ENCODE measurements at regions not wholly inside any gene's neighbourhood (a gene's known extent, or its start where the extent isn't known, plus 50 kb on each side); places are given as distances from the start of the nearest gene placed in this dataset.
"Not testable (repeated sequence)": the region's sequence is repeated elsewhere in the genome, so short reads cannot be mapped to it uniquely, and the experiment has no call there.

DNA sequence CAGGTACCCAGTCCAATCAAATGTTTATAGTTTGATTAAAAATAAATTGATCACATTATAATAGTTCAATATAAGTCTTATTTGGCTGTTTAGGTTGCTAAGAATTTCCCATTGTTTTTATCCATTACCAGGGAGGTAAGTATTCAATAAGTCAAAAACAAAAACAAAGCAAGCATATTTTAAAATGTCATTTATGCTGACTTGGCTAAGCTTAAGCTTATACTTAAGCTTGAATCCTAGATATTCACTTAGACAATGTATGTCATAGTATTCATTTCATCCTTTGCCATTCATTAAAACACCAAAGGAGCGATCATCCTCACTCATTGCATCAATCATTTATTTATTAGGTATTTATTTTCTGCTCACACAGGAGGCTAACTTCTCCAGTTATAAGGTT is 144.9 kb downstream of the PRL start:
- no peak for DNase-seq (ENCODE audit: extremely low read depth, low read depth, low spot score)

- no peak for DNase-seq (ENCODE audit: extremely low read depth, low read depth, low spot score)
Observed at GRCh38 chr6:22152841-22153240, 144.0 kb downstream of the PRL start.

DNA sequence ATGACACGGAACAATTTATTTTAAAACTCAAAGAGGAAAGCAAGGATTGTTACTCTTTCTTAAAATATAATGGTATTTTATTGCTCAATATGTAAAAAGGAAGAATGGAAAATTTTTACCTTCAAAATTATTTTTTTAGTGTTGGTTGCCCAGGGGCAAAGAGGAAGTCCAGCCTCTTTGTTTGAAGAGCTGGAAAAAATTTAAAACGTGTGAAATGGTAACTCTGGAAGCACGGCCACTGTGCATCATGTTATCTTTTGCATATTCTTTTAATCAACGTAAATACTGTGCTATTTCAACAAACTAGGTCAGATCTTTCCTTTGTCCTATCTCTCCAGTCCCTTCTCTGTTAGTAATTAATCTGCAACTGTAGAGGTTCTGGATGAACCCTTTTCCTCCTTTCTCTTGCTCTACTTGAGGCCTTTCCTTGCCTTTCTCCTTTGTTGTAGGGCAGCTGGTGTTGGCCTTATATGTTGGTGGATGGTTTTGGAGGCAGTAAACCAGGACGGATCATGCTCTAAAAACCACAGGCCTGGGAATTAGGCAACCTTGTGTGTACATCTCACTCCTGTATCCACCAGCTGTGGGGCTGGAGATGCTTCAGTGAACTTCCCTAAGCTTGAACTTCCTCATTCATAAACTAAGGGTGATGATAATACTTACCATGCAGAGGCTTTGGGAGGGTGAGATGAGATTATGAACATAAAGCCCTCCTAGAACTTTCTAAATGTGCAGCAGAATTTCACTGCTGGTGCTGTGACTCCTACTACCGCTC is 143.3 kb downstream of the PRL start:
- DNase-seq (ENCODE audit: extremely low read depth, low read depth, low spot score), result no peak

- no peak for DNase-seq (ENCODE audit: extremely low read depth, low read depth, low spot score)
Observed at GRCh38 chr6:22155551-22155950, 141.3 kb downstream of the PRL start.

GRCh38 chr6:22157233-22157632 is 139.6 kb downstream of the PRL start:
- DNase-seq (ENCODE audit: extremely low read depth, low read depth, low spot score), result no peak

GRCh38 chr6:22164236-22164635 is 132.6 kb downstream of the PRL start:
- no peak for DNase-seq (ENCODE audit: extremely low read depth, low read depth, low spot score)

- DNase-seq (ENCODE audit: extremely low read depth, low read depth, low spot score), result not testable (repeated sequence)
Observed at GRCh38 chr6:22171006-22171405, 125.8 kb downstream of the PRL start.

DNA sequence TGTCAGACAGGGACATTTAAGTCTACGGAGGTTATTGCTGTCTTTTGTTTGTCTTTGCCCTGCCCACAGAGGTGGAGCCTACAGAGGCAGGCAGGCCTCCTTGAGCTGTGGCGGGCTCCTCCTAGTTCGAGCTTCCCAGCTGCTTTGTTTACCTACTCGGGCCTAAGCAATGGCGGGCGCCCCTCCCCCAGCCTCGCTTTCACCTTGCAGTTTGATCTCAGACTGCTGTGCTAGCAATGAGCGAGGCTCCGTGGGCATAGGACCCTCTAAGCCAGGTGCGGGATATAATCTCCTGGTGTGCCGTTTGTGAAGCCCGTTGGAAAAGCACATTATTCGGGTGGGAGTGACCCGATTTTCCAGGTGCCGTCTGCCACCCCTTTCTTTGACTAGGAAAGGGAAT is 125.0 kb downstream of the PRL start:
- DNase-seq (ENCODE audit: extremely low read depth, low read depth, low spot score), result not testable (repeated sequence)

DNA sequence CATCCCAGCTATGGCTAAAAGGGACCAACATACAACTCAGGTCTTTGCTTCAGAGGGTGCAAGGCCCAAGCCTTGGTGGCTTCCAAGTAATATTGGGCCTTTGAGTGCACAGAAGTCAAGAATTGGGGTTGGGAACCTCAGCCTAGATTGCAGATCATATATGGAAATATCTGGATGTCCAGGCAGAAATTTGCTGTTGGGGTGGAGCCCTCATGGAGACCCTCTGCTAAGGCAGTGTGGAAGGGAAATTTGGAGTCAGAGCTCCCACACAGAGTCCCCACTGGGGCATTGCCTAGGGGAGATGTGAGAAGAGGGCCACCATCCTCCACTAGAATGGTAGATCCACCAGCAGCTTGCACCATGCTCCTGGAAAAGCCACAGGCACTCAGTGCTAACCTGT is 123.5 kb downstream of the PRL start:
- DNase-seq (ENCODE audit: extremely low read depth, low read depth, low spot score), result no peak

GRCh38 chr6:22180250-22180649 is 116.6 kb downstream of the PRL start:
- not testable (repeated sequence) for DNase-seq (ENCODE audit: extremely low read depth, low read depth, low spot score)

- DNase-seq (ENCODE audit: extremely low read depth, low read depth, low spot score), result no peak
Observed at GRCh38 chr6:22184371-22184770, 112.5 kb downstream of the PRL start.

DNA sequence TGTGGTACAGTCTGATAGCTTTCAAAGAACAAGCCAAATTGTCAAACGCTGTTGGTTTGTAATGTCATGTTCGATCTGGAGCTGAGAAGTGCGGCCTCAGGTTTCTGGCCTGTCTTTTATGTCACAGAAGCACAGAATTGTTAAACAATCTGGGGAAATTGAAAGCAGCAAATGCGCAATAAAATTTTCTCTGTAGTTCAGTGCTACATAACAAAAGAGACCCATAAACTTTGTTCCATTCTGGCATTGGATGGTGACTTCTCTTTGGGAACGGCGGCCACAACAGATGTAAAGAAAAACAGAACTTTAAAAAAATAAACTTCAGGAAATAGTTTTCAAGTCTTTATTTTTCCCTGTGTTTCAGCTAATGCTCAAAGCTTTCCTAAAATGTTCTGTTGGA is 106.9 kb downstream of the PRL start:
- DNase-seq (ENCODE audit: extremely low read depth, low read depth, low spot score), result no peak

DNA sequence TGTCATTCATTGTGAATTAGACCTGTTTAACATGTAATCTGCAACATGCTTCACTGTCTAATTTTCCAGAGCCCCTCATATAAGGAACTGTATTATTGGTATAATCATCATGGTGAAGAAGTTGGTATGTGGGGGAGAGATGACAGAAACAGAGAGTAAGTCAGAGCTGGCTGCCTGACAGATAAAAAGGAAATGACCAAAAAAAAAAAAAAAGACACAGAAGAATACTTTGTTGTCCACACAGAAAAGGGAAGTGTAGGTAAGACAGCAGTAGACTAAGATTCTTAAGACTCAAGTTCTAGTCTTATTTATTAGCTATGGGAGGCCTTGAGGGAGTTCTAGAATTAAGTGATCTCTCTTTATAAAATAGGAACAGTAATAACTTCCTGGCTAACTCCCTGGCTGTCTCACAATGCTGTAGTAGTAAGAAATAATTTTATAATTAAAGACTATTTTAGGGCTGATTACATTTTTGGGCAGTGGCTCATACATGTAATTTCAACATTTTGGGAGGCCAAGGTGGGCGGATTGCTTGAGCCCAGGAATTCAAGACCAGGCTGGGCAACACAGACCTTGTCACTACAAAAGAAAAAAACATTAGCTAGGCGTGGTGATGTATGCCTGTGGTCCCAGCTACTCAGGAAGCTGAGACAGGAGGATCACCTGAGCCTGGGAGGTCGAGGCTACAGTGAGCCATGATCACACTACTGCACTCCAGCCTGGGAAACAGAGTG is 102.5 kb downstream of the PRL start:
- DNase-seq (ENCODE audit: extremely low read depth, low read depth, low spot score), result no peak

DNA sequence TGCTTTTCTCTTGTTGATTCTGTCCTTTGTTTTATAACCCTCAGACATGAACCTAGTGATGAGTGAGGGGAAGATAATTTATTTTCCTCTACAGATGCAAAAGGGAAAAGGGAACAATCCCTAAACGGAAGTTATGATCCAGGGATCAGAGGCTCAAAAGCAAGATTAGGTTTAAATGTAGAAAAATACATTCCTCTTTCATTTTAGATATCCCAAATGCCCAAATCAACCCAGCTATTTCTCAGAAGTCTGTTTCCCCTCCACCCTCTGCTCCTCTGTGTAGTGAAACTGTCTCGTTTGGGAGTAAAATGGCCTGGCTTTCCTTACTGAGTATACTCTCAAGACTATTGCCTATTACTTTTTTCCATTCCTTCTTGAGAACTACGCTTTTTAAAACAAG is 97.1 kb downstream of the PRL start:
- DNase-seq (ENCODE audit: extremely low read depth, low read depth, low spot score), result no peak

GRCh38 chr6:22204153-22204552 is 92.7 kb downstream of the PRL start:
- no peak for DNase-seq (ENCODE audit: extremely low read depth, low read depth, low spot score)

DNA sequence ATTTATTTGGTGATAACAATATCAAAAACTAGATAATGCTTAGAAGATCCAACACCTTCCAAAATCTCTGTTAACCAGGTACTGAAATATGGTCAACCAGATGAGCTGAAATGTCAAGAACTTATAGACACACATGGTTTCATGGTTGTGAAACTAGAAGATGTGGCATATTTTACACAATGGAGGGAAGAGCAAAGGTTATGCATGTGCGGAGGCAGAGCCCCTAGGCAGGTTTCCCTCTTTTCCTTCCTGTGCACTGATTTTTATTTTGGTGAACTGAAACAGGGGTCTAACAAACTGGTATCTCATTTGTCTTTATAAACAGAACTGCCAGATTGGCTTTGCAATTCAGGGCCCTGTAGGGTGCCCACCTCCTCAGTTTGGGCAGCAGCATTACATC is 91.6 kb downstream of the PRL start:
- no peak for DNase-seq (ENCODE audit: extremely low read depth, low read depth, low spot score)

DNA sequence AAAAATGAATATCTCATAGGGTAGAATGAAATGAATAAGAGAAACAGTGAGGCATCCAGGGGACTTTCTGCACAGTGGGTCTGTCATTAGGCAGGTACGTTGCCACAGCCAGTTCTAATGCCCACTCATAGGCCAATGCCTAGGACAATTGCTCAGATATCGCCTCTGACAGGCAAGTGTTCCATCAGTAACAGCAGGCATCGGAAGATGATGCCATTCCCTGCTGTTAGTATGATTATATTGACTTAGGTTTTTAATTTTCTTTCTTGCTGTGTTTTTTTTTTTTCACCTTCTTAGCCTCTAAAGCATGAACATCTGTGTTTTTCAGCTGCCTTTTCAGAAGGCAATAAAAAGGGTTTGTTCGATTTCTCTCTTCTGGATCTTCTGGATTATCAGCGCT is 90.7 kb downstream of the PRL start:
- DNase-seq (ENCODE audit: extremely low read depth, low read depth, low spot score), result no peak

- no peak for DNase-seq (ENCODE audit: extremely low read depth, low read depth, low spot score)
Observed at GRCh38 chr6:22208026-22208425, 88.8 kb downstream of the PRL start.

DNA sequence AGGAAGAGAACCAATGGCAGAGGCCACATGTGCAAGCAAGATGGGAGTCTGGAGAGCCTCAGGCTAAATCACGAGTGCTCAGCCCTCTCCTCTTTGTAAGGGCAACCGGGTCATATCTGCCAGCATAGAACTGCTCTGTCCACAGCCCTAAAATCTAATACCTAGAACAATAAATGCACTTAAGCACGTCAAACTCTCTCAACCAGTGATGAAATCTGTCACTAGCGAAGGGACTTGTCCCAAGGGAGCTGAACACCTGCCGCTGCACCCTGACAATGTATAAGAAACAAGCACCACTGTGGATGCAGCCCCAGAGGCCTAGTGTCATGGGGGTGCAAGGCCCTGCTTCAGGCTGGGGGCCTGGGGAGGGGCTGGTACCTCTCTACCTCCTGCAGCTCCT is 82.5 kb downstream of the PRL start:
- DNase-seq (ENCODE audit: extremely low read depth, low read depth, low spot score), result no peak

DNA sequence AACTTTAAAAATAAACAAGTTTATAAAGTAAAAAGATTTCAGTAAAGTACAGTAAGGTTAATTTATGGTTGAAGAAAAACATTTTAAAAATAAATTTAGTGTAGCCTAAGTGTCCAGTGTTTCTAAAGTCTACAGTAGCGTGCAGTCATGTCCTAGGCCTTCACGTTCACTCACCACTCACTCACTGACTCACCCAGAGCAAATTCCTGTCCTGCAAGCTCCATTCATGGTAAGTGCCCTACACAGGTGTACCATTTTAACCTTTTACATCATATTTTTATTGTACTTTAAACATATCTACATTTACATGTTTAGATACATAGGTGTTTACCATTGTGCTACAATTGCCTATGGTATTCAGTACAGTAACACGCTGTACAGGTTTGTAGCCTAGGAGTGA is 81.4 kb downstream of the PRL start:
- DNase-seq (ENCODE audit: extremely low read depth, low read depth, low spot score), result not testable (repeated sequence)

DNA sequence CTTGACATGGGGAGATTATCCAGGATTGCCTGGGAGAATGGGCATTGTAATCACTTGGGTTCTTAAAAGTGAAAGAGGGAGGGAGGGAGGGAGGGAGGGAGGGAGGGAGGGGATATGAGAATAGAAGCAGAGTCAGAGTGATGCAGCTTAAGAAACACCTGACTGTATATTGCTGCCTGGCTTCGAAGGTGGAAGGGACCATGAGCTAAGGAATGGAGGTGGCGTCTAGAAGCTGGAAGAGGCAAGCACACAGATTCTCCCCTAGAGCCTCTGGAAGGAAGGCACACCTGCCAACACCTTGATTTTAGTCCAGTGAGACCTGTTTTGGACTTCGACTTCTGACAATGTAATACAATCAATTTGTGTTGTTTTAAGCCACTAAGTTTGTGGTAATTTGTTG is 78.4 kb downstream of the PRL start:
- DNase-seq (ENCODE audit: extremely low read depth, low read depth, low spot score), result no peak

- DNase-seq (ENCODE audit: extremely low read depth, low read depth, low spot score), result no peak
Observed at GRCh38 chr6:22219925-22220324, 76.9 kb downstream of the PRL start.
